ENCODE measurements at regions not wholly inside any gene's neighbourhood (a gene's known extent, or its start where the extent isn't known, plus 50 kb on each side); places are given as distances from the start of the nearest gene placed in this dataset.

GRCh38 chr13:103734837-103735236 is 668.6 kb upstream of the SLC10A2 start:
- no peak for DNase-seq

GRCh38 chr13:103731959-103732358 is 665.7 kb upstream of the SLC10A2 start:
- DNase-seq, result no peak

GRCh38 chr13:103730407-103730806 is 664.2 kb upstream of the SLC10A2 start:
- no peak for DNase-seq

DNA sequence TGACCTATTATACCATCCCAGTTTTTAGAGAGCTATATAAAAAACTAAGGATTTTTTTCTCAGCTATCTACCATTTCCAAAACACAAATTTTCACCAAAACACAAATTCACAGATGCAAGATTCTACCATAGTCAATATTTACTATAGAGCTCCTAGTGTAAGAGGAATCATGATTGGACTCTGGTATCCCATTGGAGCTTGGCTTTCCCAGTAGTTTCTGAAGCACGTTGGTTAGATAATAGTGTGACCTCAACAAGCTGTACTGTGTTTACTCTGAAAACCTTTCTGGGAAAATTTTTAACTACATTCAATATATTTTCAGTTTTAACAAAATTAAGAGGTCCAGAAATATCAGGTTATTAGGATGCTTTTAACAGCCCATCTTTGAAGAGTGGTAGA is 660.6 kb upstream of the SLC10A2 start:
- no peak for DNase-seq

GRCh38 chr13:103716718-103717117 is 650.5 kb upstream of the SLC10A2 start:
- no peak for DNase-seq

GRCh38 chr13:103715335-103715734 is 649.1 kb upstream of the SLC10A2 start:
- DNase-seq, result no peak

DNA sequence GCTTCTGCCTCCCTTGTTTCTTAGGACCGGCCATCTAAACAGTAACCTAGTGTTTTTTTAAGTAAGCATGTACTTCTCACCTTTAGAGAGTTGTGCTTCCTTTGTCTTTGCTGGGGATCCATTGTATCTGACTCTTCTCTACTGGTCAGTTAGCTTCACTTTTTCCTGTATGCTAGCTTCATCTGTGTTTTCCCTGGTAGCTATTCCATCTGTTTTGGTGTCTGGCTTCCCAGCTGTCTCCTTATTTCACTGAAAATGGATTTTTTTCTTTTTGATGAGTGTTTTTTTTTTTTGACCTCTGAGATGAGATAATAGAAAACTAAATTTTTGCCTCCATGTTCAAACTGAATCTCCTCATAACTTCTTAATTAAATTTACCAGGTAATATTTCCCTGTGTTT is 637.0 kb upstream of the SLC10A2 start:
- no peak for DNase-seq

GRCh38 chr13:103698000-103698399 is 631.8 kb upstream of the SLC10A2 start:
- DNase-seq, result no peak

DNA sequence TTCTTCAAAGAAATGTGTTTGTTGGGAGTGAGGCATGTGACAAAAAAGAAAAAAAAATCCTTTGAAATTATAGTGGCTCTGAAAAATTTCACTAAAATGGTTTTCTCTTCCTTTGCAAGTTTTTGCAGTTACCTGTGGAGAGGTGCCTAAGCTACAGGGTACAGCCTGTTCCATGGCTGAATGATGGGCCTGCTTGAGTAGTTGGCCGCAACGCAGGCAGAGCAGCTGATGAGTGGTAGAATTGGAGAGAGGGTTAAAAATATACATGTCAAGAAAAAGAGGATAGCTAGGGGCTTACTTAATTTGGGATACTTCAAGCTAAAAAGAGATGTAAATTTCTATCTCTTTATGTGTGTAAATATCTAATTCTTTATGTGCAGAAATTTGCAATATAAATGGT is 629.1 kb upstream of the SLC10A2 start:
- no peak for DNase-seq

- DNase-seq, result no peak
These were observed 628.3 kb upstream of the SLC10A2 start for GRCh38 chr13:103694471-103694870.

DNA sequence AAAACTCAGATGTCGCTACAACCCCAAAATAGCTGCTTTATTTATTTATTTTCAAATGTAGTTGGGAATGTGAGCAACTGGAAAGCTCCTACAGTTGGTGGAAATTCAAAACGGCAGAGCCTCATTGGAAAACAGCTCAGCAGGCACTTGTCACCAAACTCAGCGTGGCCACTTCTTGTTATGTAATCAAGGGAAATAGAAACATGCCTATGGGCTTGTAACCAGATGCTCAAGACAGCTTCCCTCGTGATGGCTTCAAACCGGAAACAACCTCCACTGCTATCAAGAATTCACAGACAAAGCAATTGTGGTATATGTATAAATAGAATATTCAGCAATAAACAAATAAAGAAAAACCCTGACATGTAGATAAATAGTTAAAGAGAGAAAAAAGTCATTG is 627.8 kb upstream of the SLC10A2 start:
- DNase-seq, result no peak

DNA sequence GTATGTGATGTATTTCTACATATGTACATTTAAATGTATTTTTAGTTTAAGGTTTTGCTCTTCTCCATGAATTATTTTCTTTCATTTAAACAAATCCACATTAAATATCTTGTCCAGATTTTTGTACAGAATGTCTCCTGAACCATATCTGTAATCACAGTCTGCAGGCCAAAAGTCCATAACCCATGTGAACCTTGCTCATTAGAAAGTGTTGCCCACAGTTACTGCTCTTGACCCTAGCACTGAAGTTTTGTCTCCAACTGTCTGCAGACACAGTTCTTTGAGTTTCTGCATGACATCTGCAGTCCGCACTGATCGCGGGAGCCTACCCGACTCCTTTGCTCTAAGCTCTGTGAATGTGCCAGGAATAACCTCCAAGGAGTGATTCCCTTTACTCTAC is 626.2 kb upstream of the SLC10A2 start:
- DNase-seq, result no peak

- no peak for DNase-seq
These were observed 610.1 kb upstream of the SLC10A2 start for GRCh38 chr13:103676329-103676728.

- no peak for DNase-seq
These were observed 605.3 kb upstream of the SLC10A2 start for GRCh38 chr13:103671547-103671946.

GRCh38 chr13:103663996-103664395 is 597.8 kb upstream of the SLC10A2 start:
- DNase-seq, result no peak

- no peak for DNase-seq
These were observed 590.1 kb upstream of the SLC10A2 start for GRCh38 chr13:103656311-103656710.

GRCh38 chr13:103640606-103641005 is 574.4 kb upstream of the SLC10A2 start:
- no peak for DNase-seq

DNA sequence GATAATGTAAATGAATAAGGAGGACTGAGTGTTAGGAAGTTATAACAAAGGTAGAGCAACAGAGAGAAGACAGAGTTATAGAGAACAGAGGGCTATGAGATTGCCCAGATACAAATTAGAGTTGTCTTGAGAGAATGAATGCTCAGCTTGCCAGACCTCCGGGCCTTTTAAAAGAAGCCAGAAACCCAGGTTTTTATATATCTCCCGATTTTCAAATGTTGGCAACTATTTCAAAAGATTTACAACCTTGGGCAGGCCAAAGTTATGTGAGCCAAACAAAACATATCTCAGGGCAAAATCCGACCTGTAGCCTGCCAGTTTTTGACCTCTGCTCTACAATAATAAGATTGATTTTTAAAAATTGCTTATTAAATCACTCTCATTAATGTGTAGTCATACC is 573.1 kb upstream of the SLC10A2 start:
- no peak for DNase-seq

DNA sequence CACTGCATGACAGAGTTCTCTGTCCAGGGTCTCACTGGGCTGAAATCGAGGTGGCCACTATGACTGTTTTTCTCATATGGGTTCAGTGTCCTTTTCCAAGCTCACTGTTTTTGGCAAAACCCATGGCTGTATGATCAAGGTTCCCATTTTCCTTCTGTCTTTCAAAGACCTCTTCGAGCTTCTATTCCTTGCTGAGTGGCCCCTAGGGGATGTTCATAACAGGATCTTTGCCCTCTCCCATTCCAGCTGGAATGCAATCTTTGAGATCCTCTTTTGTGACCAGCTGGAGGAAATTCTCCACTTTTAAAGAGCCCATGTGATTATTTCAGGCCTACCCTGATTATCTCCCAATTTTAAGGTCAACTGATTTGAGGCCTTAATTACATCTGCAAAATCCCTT is 572.5 kb upstream of the SLC10A2 start:
- DNase-seq, result no peak

DNA sequence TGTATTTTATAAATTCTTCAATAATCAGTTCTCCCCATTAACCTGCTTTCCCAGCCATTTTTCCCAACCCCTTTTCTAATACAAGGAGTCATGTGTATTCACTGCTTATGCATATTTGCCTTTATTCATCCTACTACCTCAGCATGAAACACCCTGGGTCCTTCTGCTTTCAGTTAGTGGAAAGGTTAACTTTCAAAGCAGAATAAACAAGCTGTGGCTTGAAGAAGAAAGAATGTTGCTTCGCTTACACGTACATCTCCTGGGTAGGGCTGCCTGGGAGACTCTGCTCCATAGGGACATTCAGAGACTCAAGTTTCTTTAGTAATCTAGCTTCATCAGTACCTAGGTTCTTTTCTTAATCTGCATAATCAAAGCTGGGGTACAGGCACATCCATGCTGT is 567.8 kb upstream of the SLC10A2 start:
- DNase-seq, result no peak

- DNase-seq, result no peak
These were observed 559.0 kb upstream of the SLC10A2 start for GRCh38 chr13:103625194-103625593.

- no peak for DNase-seq
These were observed 551.9 kb upstream of the SLC10A2 start for GRCh38 chr13:103618151-103618550.

DNA sequence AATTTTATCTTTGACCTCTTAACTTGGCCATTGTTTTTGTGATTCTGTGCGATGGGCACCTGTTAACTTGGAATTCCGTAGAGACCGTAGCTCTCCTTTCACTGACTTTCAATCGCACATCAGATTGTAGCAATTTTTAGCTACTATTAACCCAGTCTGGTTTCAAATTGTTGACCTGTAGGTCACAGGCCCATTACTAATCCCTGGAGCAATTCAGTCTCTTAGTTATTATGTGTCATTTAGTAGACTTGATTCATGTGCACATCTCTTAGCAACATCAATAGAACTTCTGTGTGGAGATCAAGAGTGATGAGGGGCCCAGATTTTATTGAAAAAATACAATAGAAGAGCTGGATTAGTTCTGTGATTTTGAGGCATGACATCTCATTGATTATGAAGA is 549.6 kb upstream of the SLC10A2 start:
- DNase-seq, result no peak

- DNase-seq, result no peak
These were observed 548.5 kb upstream of the SLC10A2 start for GRCh38 chr13:103614761-103615160.

DNA sequence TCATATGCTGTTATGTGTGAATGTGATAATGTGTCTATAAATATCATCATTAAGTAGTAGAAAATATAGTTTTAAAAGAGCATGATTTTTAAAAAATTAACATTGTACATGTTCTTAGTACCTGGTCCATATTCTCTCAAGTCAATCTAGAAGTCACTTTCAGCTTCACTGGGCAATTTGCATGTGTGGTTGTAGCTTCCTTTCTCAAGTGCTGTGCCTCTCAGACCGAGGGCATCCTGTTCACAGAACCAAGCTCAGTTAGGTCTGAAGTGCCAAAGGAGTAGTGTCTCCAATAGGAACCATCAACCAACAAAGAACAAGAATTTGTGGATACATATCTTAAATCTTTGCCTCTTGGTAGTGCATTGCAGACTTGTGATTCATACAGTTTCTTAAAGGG is 541.8 kb upstream of the SLC10A2 start:
- no peak for DNase-seq

Measured in NCI-H2029 (cell line).